CD1c-positive myeloid dendritic cell (primary cell): ENCODE measurements at regions not wholly inside any gene's neighbourhood (a gene's known extent, or its start where the extent isn't known, plus 50 kb on each side); places are given as distances from the start of the nearest gene placed in this dataset.
"Not testable (repeated sequence)": the region's sequence is repeated elsewhere in the genome, so short reads cannot be mapped to it uniquely, and the experiment has no call there.

ENCODE experiments used
- DNase-seq: peaks from one replicate; pipeline ENCODE4 v3.0.0-alpha.2; 2016; ENCODE audit errors: extremely low spot score

- no peak for DNase-seq
Observed at GRCh38 chr12:17357396-17357795, 732.6 kb downstream of the RERGL start.

- no peak for DNase-seq
Observed at GRCh38 chr12:17352164-17352563, 737.8 kb downstream of the RERGL start.

DNA sequence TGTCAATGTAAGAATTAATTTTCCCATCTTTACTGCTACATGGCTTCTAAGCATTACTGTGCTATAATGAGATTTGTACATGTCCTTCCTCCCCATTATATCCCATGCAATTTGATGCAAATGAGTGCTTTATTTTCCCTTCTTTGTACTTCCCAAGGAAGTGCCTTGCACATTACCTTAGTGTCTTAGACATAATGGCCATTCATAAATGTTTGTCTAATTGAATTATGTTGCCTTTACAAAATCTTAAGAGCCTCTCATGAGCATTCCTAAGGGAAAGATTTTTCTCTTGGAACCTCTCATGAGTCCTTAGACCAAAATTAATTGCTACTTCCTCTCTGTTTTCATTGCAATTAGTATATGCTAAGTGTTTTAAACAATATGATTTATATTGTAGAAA lies 741.7 kb downstream of the RERGL start:
- DNase-seq = no peak

DNA sequence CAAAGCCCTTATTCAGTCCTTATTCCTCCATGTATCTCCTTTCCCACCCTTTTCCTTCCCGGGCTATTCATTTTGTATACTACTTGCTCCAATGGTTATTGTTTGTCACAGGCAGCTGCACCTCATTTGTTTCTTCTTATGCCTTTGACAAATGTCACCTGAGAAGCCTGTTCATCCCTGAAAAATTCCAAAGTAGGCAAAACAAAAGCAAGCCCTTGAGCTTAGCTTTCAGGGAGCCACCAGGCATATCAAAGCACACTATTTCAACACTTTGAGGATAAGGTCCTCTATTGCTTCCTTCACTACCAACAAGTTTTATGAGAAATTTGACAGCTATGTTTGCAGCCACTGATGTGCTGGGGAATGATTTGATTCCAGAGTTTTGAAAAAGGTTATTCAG lies 738.7 kb upstream of the LMO3 start:
- no peak for DNase-seq

DNA sequence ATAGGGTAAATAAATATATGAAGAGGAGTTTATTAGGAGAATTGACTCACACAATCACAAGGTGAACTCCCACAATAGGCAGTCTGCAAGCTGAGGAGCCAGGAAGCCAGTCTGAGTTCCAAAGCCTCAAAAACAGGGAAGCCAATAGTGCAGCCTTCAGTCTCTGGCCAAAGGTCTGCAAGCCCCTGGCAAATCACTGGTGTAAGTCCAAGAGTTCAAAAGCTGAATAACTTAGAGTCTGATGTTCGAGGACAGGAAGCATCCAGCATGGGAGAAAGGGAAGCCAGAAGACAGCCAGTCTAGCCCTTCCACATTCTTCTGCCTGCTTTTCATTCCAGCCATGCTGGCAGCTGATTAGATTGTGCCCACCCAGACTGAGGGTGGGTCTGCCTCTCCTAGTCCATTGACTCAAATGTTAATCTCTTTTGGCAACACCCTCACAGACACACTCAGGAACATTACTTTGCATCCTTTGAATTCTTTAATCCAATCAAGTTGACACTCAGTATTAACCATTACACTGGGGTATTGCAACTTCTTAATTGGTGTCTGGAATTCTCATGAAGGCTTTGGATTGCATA lies 736.5 kb upstream of the LMO3 start:
- no peak for DNase-seq

- no peak for DNase-seq
Observed at GRCh38 chr12:17335487-17335886, 729.5 kb upstream of the LMO3 start.

DNA sequence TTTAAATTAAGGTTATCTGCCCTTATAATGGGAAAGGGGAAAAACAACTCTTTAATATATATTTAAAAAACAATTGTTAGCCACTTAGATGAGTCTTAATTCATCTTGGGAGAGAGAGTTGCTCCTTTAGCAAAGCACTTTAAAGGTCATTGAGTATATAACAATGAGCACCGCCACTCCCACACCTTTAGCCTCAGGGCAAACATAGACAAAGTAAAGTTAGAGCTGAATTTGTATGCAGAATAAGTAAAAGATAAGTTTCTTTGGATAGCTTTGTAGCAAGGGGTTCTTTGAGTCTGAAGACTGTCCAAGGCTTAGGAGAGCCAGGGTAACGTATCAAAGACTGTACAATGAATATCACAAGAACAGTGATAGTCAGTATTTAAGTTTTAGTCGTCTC lies 728.8 kb upstream of the LMO3 start:
- no peak for DNase-seq

DNA sequence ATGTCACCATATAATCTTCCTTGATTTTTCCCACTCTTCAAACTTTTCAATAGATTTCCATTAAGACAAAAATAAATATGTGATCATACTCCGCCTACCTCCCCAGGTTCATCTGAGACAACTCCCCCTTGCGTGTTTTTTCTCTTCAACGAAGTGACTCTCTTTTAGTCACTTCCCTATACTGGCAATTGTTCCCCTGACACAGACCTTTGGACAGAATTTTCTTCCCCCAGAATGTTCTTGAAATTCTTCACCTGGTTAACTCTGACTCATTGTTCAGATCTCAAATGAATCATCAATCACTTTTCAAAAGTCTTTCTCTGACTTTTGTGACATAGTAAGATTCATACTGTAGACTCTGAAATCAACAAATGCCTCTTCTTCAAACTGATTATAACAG lies 727.3 kb upstream of the LMO3 start:
- no peak for DNase-seq

GRCh38 chr12:17326649-17327048 lies 720.7 kb upstream of the LMO3 start:
- no peak for DNase-seq

DNA sequence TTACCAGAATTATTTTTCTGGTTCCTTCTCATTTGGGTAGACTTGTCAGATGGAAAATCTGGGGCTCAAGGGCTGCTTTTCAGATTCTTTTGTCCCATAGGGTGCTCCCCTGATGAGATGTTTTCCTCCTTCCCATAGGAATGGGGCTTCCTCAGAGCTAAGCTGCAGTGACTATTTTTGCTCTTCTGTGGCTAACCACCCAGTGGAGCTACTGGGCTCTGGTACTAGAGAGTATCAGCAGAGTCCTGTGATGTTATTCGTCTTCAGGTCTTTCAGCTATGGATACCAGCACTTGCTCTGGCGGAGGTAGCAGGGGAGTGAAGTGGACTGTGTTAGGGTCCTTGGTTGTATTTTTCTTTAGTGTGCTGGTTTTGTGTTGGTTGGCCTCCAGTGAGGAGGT lies 716.1 kb upstream of the LMO3 start:
- DNase-seq = no peak

DNA sequence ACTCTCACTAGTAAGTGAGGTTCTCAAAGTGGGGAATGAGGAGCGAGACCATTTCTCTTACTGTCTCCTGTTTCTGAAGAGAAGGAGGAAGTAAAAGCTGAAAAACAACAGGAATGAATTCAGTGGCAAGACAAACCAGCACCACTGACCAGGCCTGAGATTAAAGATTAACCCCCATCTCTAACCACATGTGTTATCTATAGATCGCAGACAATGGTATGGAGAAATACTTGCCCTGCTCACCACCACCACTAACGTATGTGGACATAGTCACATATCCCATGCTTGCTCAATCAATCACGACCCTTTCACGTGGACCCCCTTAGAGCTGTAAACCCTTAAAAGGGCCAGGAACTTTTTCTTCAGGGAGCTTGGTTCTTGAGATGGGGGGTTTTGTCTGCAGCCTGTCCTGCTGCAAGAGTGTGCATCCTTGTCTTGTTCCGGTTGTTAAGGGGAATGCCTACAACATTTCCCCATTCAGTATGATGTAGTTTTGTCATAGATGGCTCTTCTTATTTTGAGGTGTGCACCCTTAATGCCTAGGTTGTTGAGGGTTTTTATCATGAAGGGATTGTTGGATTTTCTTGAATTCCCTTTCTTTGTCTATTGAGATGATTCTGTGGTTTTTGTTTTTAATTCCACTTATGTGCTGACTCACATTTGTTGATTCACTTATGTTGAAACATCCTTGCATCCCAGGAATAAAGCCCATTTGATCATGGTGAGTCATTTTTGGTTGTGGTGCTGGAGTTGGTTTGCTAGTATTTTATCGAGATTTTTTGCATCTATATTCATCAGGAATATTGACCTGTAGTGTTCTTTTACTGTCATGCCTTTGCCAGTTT lies 698.8 kb upstream of the LMO3 start:
- no peak for DNase-seq

- no peak for DNase-seq
Observed at GRCh38 chr12:17302001-17302400, 696.0 kb upstream of the LMO3 start.

DNA sequence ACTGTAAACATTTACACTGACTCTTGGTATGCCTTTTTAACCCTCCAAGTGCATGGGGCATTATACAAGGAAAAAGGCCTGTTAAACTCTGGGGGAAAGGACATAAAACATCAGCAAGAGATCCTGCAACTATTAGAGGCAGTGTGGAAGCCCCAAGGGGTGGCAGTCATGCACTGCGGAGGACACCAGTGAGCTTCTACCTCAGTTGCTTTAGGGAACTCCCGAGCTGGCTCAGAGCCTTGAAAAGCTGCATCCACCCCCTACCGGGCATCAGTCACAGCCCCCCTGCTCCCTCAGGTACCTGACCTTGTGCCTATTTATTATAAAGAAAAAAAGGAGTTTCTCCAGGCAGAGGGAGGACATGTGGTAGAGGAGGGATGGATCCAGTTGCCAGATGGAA lies 695.6 kb upstream of the LMO3 start:
- DNase-seq = no peak

- DNase-seq = no peak
Observed at GRCh38 chr12:17296882-17297281, 690.9 kb upstream of the LMO3 start.

DNA sequence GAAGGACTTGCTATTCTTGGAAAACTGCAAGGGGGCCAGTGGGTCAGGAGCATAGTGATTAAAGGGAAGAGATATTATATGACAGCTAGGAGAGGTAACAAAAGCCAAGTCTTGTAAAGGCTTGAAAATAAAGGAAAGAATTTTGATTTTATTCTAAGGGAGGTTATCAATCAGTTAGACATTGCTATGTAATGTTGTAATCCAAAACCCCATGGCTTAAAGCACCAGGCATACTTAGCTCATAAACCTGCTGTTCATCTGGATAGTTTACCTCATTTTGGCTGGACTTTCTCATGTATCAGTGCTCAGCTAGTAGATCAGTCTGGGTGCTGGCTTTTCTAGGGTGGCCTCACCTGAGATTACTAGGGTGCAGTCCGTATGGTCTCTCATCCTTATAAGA lies 680.9 kb upstream of the LMO3 start:
- no peak for DNase-seq

GRCh38 chr12:17284873-17285272 lies 678.9 kb upstream of the LMO3 start:
- no peak for DNase-seq

GRCh38 chr12:17283563-17283962 lies 677.6 kb upstream of the LMO3 start:
- no peak for DNase-seq

DNA sequence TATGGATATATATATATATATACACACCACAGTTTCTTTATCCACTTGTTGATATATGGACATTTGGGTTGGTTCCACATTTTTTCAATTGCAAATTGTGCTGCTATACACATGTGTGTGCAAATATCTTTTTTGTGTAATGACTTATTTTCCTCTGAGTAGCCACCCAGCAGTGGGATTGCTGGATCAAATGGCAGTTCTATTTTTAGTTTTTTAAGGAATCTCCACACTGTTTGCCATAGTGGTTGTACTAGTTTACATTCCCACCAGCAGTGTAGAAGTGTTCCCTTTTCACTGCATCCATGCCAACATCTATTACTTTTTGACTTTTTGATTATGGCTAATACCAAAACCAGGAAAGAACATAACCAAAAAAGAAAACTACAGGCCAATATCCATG lies 676.2 kb upstream of the LMO3 start:
- DNase-seq = not testable (repeated sequence)

GRCh38 chr12:17278946-17279345 lies 673.0 kb upstream of the LMO3 start:
- no peak for DNase-seq

DNA sequence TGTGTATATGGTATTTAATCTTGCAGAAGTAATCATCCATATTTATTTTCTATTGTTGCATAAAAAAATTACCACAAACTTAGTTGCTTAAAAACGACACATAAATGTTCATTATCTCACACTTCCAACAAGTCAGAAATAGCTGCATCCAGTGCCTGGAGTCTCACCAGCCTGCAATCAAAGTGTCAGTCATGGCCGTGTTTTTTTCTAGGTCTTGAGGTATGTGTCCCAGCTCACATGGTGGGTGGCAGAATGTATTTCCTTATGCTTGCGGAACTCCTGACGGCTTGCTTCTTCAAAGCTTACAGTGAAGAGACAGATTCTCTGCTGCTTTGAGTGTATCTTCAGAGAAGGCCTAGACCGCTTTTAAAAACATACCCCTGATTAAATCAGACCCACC lies 670.2 kb upstream of the LMO3 start:
- DNase-seq = no peak

DNA sequence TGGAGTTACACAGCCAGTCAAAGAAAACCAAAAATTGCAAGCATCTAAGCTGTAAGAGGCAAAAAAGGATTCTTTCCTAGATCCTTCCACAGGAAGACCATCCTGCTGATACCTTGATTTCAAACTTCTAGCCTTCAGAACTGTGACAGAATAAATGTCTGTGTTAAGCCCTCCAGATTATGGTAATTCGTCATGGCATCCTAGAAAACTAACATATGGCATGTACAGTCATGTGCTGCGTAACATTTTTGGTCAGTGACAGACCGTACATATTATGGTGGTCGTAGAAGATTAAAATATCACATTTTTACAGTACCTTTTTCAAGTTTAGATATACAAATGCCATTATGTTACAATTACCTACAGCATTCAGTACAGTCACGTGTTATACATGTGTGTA lies 660.9 kb upstream of the LMO3 start:
- DNase-seq = no peak

DNA sequence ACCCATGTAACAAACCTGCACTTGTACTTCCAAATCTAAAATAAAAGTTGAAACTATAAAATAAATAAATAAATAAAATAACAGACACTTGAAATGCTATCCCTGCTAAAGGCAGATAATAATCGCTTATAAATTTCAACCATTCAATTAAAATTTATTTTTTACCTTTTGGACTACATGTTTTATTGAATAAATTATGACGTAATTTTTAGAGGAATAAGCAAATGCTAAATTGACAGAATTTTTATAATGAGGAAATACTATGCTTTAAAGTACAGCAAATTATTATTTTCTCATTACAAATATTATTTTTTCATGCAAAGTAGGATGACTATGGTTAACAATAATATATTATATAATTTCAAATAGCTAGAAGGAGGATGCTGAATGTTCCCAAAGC lies 658.6 kb upstream of the LMO3 start:
- no peak for DNase-seq

- no peak for DNase-seq
Observed at GRCh38 chr12:17239874-17240273, 633.9 kb upstream of the LMO3 start.

DNA sequence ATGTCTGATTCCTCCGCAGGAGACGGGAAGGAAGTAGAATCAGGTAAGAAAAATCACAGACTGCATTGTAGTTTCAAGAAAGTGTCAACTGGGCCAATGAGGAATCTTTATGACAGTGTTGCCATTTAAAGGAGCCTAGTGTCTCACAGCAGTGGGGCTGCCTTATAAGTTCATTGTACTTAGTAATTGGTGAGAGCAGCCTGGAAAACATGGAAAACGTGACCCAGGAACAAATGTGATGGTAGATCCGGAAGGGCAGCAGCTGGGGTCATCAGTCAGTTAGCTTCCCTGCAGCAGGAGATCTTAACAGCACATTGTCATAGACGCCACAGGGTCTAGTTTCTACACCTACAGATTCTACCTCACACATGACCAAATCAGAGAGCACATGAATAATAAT lies 630.0 kb upstream of the LMO3 start:
- DNase-seq = no peak
